ENCODE measurements at regions not wholly inside any gene's neighbourhood (a gene's known extent, or its start where the extent isn't known, plus 50 kb on each side); places are given as distances from the start of the nearest gene placed in this dataset.

- H3K36me3 Mint-ChIP-seq (ENCODE audit: low read depth) = no peaks in the 10 kb centered on the region
- ChIA-PET POLR2A (no interaction called here), CTCF (no interaction called here)
- H3K27ac Mint-ChIP-seq = no peak overlapping the region
- no peak for DNase-seq
- peaks cover 9% of the 10 kb centered on the region for H3K9me3 Mint-ChIP-seq
- H3K27me3 Mint-ChIP-seq = no peaks in the 10 kb centered on the region
- H3K4me1 Mint-ChIP-seq = no peaks in the 10 kb centered on the region
- no peak overlapping the region for H3K4me3 Mint-ChIP-seq
These were observed 665.4 kb downstream of the XIRP2 start for GRCh38 chr2:167553635-167554034.

GRCh38 chr2:167551416-167551815 is 663.1 kb downstream of the XIRP2 start:
- H3K9me3 Mint-ChIP-seq = no peaks in the 10 kb centered on the region
- CTCF ChIA-PET = no interaction called here
- no peak for DNase-seq
- H3K27ac Mint-ChIP-seq = no peak overlapping the region
- H3K4me1 Mint-ChIP-seq = no peaks in the 10 kb centered on the region
- POLR2A ChIA-PET = no interaction called here
- H3K4me3 Mint-ChIP-seq = no peak overlapping the region
- no peaks in the 10 kb centered on the region for H3K27me3 Mint-ChIP-seq
- H3K36me3 Mint-ChIP-seq (ENCODE audit: low read depth) = no peaks in the 10 kb centered on the region

DNA sequence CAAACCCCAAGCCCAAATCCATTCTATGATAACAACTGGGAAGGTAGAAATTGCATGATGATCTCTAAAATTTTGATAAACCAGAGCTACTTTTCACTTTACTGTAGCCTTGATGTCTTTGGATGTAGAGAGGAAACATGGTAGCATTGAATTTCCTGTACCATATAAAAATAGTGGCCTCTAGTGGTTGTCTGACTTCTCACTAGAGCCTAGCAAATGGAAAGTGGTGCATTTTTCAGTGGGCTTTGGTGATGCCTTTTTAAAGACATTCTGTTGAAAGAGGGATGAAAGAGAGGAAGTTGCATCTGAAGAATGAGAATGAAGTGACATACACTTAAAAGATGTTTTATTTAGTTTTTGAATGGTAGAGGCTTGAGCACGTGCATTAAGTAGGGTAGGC is 662.2 kb downstream of the XIRP2 start:
- H3K27me3 Mint-ChIP-seq = no peaks in the 10 kb centered on the region
- H3K36me3 Mint-ChIP-seq (ENCODE audit: low read depth) = no peaks in the 10 kb centered on the region
- CTCF ChIA-PET = no interaction called here
- no peaks in the 10 kb centered on the region for H3K9me3 Mint-ChIP-seq
- DNase-seq = no peak
- H3K27ac Mint-ChIP-seq = no peak overlapping the region
- H3K4me1 Mint-ChIP-seq = no peaks in the 10 kb centered on the region
- POLR2A ChIA-PET = no interaction called here
- H3K4me3 Mint-ChIP-seq = no peak overlapping the region

- H3K27ac Mint-ChIP-seq = no peak overlapping the region
- H3K4me1 Mint-ChIP-seq = no peaks in the 10 kb centered on the region
- no peak for DNase-seq
- no peaks in the 10 kb centered on the region for H3K27me3 Mint-ChIP-seq
- ChIA-PET POLR2A (no interaction called here), CTCF (no interaction called here)
- H3K36me3 Mint-ChIP-seq (ENCODE audit: low read depth) = no peaks in the 10 kb centered on the region
- no peaks in the 10 kb centered on the region for H3K9me3 Mint-ChIP-seq
- H3K4me3 Mint-ChIP-seq = no peak overlapping the region
These were observed 660.1 kb downstream of the XIRP2 start for GRCh38 chr2:167548396-167548795.

DNA sequence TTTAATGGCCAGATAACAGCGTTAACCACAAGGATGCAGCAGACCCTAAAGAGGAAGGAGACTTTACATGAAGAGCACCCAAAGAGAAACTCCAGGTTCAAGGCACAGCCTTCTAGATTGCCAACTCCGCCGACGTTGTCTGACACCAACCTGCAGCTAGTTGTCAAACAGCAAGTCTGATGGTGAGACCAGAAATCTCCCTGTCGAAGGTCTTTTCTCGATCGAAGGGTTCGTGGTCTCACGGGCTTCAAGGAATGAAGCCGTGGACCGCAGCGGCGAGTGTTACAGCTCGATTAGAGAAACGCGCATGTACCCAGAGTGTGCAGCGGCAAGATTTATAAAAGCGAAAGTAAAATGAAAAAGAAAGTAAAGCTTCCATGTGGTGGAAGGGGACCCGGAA is 656.3 kb downstream of the XIRP2 start:
- Mint-ChIP-seq H3K36me3 (ENCODE audit: low read depth) (no peaks in the 10 kb centered on the region), H3K4me3 (no peak overlapping the region), H3K27ac (no peak overlapping the region), H3K27me3 (no peaks in the 10 kb centered on the region), H3K4me1 (no peaks in the 10 kb centered on the region), H3K9me3 (no peaks in the 10 kb centered on the region)
- POLR2A ChIA-PET = no interaction called here
- CTCF ChIA-PET = no interaction called here
- no peak for DNase-seq

GRCh38 chr2:167543721-167544120 is 655.4 kb downstream of the XIRP2 start:
- ChIA-PET POLR2A (no interaction called here), CTCF (no interaction called here)
- Mint-ChIP-seq H3K27me3 (no peaks in the 10 kb centered on the region), H3K27ac (no peak overlapping the region), H3K9me3 (no peaks in the 10 kb centered on the region), H3K4me3 (no peak overlapping the region), H3K36me3 (ENCODE audit: low read depth) (no peaks in the 10 kb centered on the region), H3K4me1 (no peaks in the 10 kb centered on the region)
- DNase-seq = no peak

DNA sequence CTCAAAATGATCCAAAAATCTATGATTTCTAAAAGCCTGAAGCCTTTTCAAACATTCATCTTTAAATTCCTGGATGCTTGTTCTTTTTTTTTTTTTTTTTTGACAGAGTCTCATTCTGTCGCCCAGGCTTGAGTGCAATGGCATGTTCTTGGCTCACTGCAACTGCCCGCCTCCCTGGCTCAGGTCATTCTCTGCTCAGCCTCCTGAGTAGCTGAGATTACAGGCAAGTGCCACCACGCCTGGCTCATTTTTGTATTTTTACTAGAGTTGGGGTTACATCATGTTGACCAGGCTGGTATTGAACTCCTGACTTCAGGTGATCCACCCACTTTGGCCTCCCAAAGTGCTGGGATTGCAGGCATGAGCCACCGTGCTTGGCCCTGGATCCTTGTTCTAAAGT is 649.5 kb downstream of the XIRP2 start:
- Mint-ChIP-seq H3K27ac (no peak overlapping the region), H3K27me3 (no peaks in the 10 kb centered on the region), H3K9me3 (no peaks in the 10 kb centered on the region), H3K4me1 (no peaks in the 10 kb centered on the region), H3K36me3 (ENCODE audit: low read depth) (no peaks in the 10 kb centered on the region), H3K4me3 (no peak overlapping the region)
- ChIA-PET POLR2A (no interaction called here), CTCF (no interaction called here)
- DNase-seq = no peak

DNA sequence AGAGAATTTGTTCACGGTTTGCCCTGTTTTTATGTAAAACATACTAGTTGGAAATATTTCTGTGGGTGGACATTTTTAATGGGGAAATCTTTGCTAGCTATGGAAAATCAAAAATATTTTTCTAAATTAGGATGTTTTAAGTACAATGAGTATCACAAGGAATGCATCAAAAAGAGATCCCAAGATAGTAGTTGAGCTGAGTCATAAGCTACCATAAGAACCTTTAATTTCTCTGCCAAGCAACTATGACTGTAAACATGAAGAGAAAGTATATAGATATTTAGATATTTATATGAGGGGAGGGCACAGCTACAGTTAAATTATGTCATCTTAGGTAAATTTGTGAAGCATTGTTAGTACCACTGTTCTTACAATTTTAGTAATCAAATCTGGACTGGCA is 646.2 kb downstream of the XIRP2 start:
- no peaks in the 10 kb centered on the region for H3K4me1 Mint-ChIP-seq
- H3K9me3 Mint-ChIP-seq = no peaks in the 10 kb centered on the region
- ChIA-PET CTCF (no interaction called here), POLR2A (no interaction called here)
- no peaks in the 10 kb centered on the region for H3K36me3 Mint-ChIP-seq (ENCODE audit: low read depth)
- H3K27ac Mint-ChIP-seq = no peak overlapping the region
- DNase-seq = no peak
- no peaks in the 10 kb centered on the region for H3K27me3 Mint-ChIP-seq
- no peak overlapping the region for H3K4me3 Mint-ChIP-seq

- ChIA-PET CTCF (no interaction called here), POLR2A (no interaction called here)
- Mint-ChIP-seq H3K36me3 (ENCODE audit: low read depth) (no peaks in the 10 kb centered on the region), H3K4me1 (no peaks in the 10 kb centered on the region), H3K4me3 (no peak overlapping the region), H3K27me3 (no peaks in the 10 kb centered on the region), H3K9me3 (no peaks in the 10 kb centered on the region), H3K27ac (no peak overlapping the region)
- DNase-seq = no peak
These were observed 636.5 kb downstream of the XIRP2 start for GRCh38 chr2:167524786-167525185.

- ChIA-PET CTCF (no interaction called here), POLR2A (no interaction called here)
- no peak for DNase-seq
- Mint-ChIP-seq H3K4me3 (no peak overlapping the region), H3K9me3 (no peaks in the 10 kb centered on the region), H3K27ac (no peak overlapping the region), H3K4me1 (no peaks in the 10 kb centered on the region), H3K27me3 (no peaks in the 10 kb centered on the region), H3K36me3 (ENCODE audit: low read depth) (no peaks in the 10 kb centered on the region)
These were observed 621.9 kb downstream of the XIRP2 start for GRCh38 chr2:167510071-167510759.

GRCh38 chr2:167509586-167509985 is 621.3 kb downstream of the XIRP2 start:
- Mint-ChIP-seq H3K36me3 (ENCODE audit: low read depth) (no peaks in the 10 kb centered on the region), H3K27ac (no peak overlapping the region), H3K4me1 (no peaks in the 10 kb centered on the region), H3K9me3 (no peaks in the 10 kb centered on the region), H3K4me3 (no peak overlapping the region), H3K27me3 (no peaks in the 10 kb centered on the region)
- POLR2A ChIA-PET = no interaction called here
- CTCF ChIA-PET = no interaction called here
- no peak for DNase-seq

GRCh38 chr2:167508709-167509108 is 620.4 kb downstream of the XIRP2 start:
- no peaks in the 10 kb centered on the region for H3K36me3 Mint-ChIP-seq (ENCODE audit: low read depth)
- CTCF ChIA-PET = no interaction called here
- no peak for DNase-seq
- H3K9me3 Mint-ChIP-seq = no peaks in the 10 kb centered on the region
- no peaks in the 10 kb centered on the region for H3K27me3 Mint-ChIP-seq
- H3K27ac Mint-ChIP-seq = no peak overlapping the region
- POLR2A ChIA-PET = no interaction called here
- no peaks in the 10 kb centered on the region for H3K4me1 Mint-ChIP-seq
- no peak overlapping the region for H3K4me3 Mint-ChIP-seq

DNA sequence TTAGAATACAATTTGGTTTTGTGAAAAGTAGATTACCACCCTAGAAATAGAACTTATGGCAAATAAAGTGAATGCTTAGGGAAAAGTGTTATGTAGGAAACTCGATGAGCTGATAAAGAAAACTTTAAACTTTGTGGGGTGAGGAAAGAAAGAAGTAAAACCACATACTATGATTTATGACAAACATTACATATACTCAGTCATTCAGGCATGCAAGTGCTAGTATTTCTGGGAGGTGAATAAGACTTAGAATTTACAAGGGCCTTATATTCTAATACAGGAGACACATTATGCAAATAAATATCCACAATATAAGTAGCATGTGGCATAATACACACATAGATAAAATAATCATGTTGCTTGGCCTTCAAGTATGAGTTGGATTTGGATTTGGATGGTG is 618.1 kb downstream of the XIRP2 start:
- Mint-ChIP-seq H3K4me3 (no peak overlapping the region), H3K9me3 (no peaks in the 10 kb centered on the region), H3K27me3 (no peaks in the 10 kb centered on the region), H3K36me3 (ENCODE audit: low read depth) (no peaks in the 10 kb centered on the region), H3K4me1 (no peaks in the 10 kb centered on the region), H3K27ac (no peak overlapping the region)
- POLR2A ChIA-PET = no interaction called here
- CTCF ChIA-PET = no interaction called here
- no peak for DNase-seq

DNA sequence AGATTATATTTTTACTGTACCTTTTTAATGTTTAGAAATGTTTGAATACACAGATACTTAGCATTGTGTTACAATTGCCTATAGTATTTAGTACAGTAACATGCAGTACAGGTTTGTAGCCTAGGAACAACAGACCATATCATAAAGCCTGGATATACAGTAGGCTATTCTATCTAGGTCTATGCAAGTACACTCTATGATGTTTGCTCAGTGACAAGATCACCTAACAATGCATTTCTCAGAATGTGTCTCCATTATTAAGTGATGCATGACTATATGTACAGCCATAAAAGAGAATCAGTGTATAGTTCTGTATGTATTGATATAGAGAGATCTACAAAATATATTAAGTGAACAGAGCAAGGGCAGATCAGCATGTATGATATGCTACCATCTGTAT is 616.4 kb downstream of the XIRP2 start:
- no peaks in the 10 kb centered on the region for H3K27me3 Mint-ChIP-seq
- H3K27ac Mint-ChIP-seq = no peak overlapping the region
- POLR2A ChIA-PET = no interaction called here
- CTCF ChIA-PET = no interaction called here
- no peaks in the 10 kb centered on the region for H3K9me3 Mint-ChIP-seq
- no peaks in the 10 kb centered on the region for H3K4me1 Mint-ChIP-seq
- no peak for DNase-seq
- no peaks in the 10 kb centered on the region for H3K36me3 Mint-ChIP-seq (ENCODE audit: low read depth)
- H3K4me3 Mint-ChIP-seq = no peak overlapping the region

GRCh38 chr2:167504061-167504460 is 615.8 kb downstream of the XIRP2 start:
- no peak for DNase-seq
- H3K9me3 Mint-ChIP-seq = no peaks in the 10 kb centered on the region
- H3K4me3 Mint-ChIP-seq = no peak overlapping the region
- H3K27ac Mint-ChIP-seq = no peak overlapping the region
- POLR2A ChIA-PET = no interaction called here
- CTCF ChIA-PET = no interaction called here
- no peaks in the 10 kb centered on the region for H3K4me1 Mint-ChIP-seq
- no peaks in the 10 kb centered on the region for H3K36me3 Mint-ChIP-seq (ENCODE audit: low read depth)
- no peaks in the 10 kb centered on the region for H3K27me3 Mint-ChIP-seq
